Uterus (tissue), 3 donors: ENCODE measurements at regions not wholly inside any gene's neighbourhood (a gene's known extent, or its start where the extent isn't known, plus 50 kb on each side); places are given as distances from the start of the nearest gene placed in this dataset. TPM values are rescaled to one million over a fixed set of nuclear protein-coding genes. Genes with fewer than 3 reads are reported as not detected.

Source experiments
- DNase-seq, 2 donors: peaks; one replicate each; pipeline ENCODE4 v3.0.0-alpha.2; 2019 to 2020
- H3K27ac ChIP-seq, 2 donors: fragments of 200-600 bp; sonication (generic); 1 replicate in 1 of 2; 2 replicates in 1 of 2; pipeline ENCODE4 v1.5.1; 2016 to 2018
- H3K27me3 ChIP-seq, 2 donors: fragments of 200-600 bp; sonication (generic); one replicate each; pipeline ENCODE4 v1.5.1; 2018 to 2019; ENCODE audit warnings: control low read depth in 1 of 2
- H3K36me3 ChIP-seq, 2 donors: fragments of 200-600 bp; sonication (generic); one replicate each; pipeline ENCODE4 v1.5.1; 2019; ENCODE audit warnings: control low read depth in 1 of 2
- H3K4me1 ChIP-seq, 2 donors: fragments of 200-600 bp; sonication (generic); one replicate each; pipeline ENCODE4 v1.5.1; 2018 to 2019; ENCODE audit warnings: control low read depth in 1 of 2
- H3K4me3 ChIP-seq, 2 donors: fragments of 200-600 bp; sonication (generic); 1 replicate in 1 of 2; 2 replicates in 1 of 2; pipeline ENCODE4 v1.5.1; 2018 to 2019; ENCODE audit warnings: mild to moderate bottlenecking in 1 of 2
- H3K9me3 ChIP-seq, 2 donors: fragments of 200-600 bp; sonication (generic); one replicate each; pipeline ENCODE4 v1.5.1; 2019; ENCODE audit warnings: control low read depth in 1 of 2
- POLR2A ChIP-seq, 2 donors: fragments of 450-650 bp; IDR thresholded peaks; one replicate each; pipeline ENCODE4 v1.6.1; 2016; ENCODE audit warnings: antibody characterized with exemption in 2 of 2, mild to moderate bottlenecking in 1 of 2, moderate library complexity in 1 of 2
- intact Hi-C: fragments of 100-400 bp; cut with DNase I; formaldehyde crosslinking; loops from one replicate; pipeline ENCODE4 v1.15.1; 2023; ENCODE audit warnings: low total_unique reads
- microRNA-seq: library from miRNA; unstranded; fragments of <30 nt; microRNA quantifications from one replicate; pipeline ENCODE4, GENCODE V29; 2016; ENCODE audit warnings: borderline microRNAs expressed, borderline replicate concordance
- small RNA-seq: library from RNA; depleted of rRNA; stranded (forward); fragments of <200 nt; gene quantifications from one replicate; pipeline ENCODE3, GENCODE V24; 2016
- TF ChIP-seq, protein P1 (sequence below), 4 experiments: fragments of 200-600 bp in 2 of 4; fragments of 450-650 bp in 2 of 4; sonication (generic) in 2 of 4; IDR thresholded peaks; one replicate each; pipeline ENCODE4 v1.5.1; 2016 to 2019; ENCODE audit warnings: antibody characterized with exemption in 4 of 4, mild to moderate bottlenecking in 2 of 4, moderate library complexity in 1 of 4
- donor health status: DM: yes; HTN: yes; CAD: no.

GRCh38 chr4:29423836-29424721, 1296.1 kb upstream of the PCDH7 start:
- no peak overlapping the region for H3K27ac ChIP-seq
- DNase-seq = no peak
- no peaks in the 10 kb centered on the region for H3K4me1 ChIP-seq
- H3K9me3 ChIP-seq = no peaks in the 10 kb centered on the region
- intact Hi-C loops = no loop called here
- no peaks in the 10 kb centered on the region for H3K27me3 ChIP-seq
- H3K36me3 ChIP-seq = no peaks in the 10 kb centered on the region
- no peak overlapping the region for H3K4me3 ChIP-seq
- TF ChIP-seq, protein P1, sequence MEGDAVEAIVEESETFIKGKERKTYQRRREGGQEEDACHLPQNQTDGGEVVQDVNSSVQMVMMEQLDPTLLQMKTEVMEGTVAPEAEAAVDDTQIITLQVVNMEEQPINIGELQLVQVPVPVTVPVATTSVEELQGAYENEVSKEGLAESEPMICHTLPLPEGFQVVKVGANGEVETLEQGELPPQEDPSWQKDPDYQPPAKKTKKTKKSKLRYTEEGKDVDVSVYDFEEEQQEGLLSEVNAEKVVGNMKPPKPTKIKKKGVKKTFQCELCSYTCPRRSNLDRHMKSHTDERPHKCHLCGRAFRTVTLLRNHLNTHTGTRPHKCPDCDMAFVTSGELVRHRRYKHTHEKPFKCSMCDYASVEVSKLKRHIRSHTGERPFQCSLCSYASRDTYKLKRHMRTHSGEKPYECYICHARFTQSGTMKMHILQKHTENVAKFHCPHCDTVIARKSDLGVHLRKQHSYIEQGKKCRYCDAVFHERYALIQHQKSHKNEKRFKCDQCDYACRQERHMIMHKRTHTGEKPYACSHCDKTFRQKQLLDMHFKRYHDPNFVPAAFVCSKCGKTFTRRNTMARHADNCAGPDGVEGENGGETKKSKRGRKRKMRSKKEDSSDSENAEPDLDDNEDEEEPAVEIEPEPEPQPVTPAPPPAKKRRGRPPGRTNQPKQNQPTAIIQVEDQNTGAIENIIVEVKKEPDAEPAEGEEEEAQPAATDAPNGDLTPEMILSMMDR (IDR thresholded peaks at IDR 0.05) = no peak
- no peak for TF ChIP-seq POLR2A (IDR thresholded peaks at IDR 0.05)

GRCh38 chr4:29453303-29453820, 1266.8 kb upstream of the PCDH7 start:
- Histone ChIP-seq H3K4me1 (no peaks in the 10 kb centered on the region), H3K36me3 (no peaks in the 10 kb centered on the region), H3K27me3 (no peaks in the 10 kb centered on the region), H3K4me3 (no peak overlapping the region), H3K9me3 (no peaks in the 10 kb centered on the region), H3K27ac (no peak overlapping the region)
- intact Hi-C loops = no loop called here
- DNase-seq = no peak
- TF ChIP-seq, protein P1 (IDR thresholded peaks at IDR 0.05) = no peak
- TF ChIP-seq POLR2A (IDR thresholded peaks at IDR 0.05) = no peak

DNA sequence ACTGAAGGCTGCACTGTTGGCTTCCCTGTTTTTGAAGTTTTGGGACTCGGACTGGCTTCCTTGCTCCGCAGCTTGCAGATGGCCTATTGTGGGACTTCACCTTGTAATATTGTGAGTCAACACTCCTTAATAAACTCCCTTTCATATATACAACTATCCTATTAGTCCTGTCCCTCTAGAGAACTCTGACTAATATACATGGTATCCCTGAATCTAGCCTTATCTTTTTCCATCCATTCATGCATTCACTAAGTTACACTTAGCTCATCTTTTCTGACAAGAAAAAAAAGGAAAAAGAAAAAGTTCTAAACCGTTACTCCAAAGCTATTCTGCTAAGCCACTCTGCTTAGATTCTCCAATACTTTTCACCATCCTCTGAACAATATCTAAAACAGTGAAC, 1260.2 kb upstream of the PCDH7 start:
- Histone ChIP-seq H3K4me1 (no peaks in the 10 kb centered on the region), H3K9me3 (no peaks in the 10 kb centered on the region), H3K4me3 (no peak overlapping the region), H3K36me3 (no peaks in the 10 kb centered on the region), H3K27me3 (no peaks in the 10 kb centered on the region), H3K27ac (no peak overlapping the region)
- intact Hi-C loops = no loop called here
- DNase-seq = no peak
- no peak for TF ChIP-seq POLR2A (IDR thresholded peaks at IDR 0.05)
- TF ChIP-seq, protein P1 (IDR thresholded peaks at IDR 0.05) = no peak

- TF ChIP-seq, protein P1 (IDR thresholded peaks at IDR 0.05) = no peak
- H3K36me3 ChIP-seq = no peaks in the 10 kb centered on the region
- H3K9me3 ChIP-seq = no peaks in the 10 kb centered on the region
- no peaks in the 10 kb centered on the region for H3K27me3 ChIP-seq
- no peak for DNase-seq
- H3K27ac ChIP-seq = no peak overlapping the region
- intact Hi-C loops = no loop called here
- no peak overlapping the region for H3K4me3 ChIP-seq
- H3K4me1 ChIP-seq = no peaks in the 10 kb centered on the region
These were observed 1253.0 kb upstream of the PCDH7 start for GRCh38 chr4:29467044-29467717.

Small RNA genes lying in the stretch of these regions (microRNA-seq; reads per million reads assigned to microRNA genes)
- gene MIR4275 = not detected

Small RNA genes lying in the stretch of these regions (small RNA-seq; reads per million reads assigned to genes)
- gene RF00019 (not detected), gene RN7SL101P (not detected)
